GM19372 (cell line): ENCODE measurements at regions not wholly inside any gene's neighbourhood (a gene's known extent, or its start where the extent isn't known, plus 50 kb on each side); places are given as distances from the start of the nearest gene placed in this dataset.

ENCODE experiments used
- ATAC-seq: cut with Tn5 transposase; IDR thresholded peaks from one replicate; pipeline ENCODE4 v1.9.1; 2021; ENCODE audit warnings: mild to moderate bottlenecking, low read depth, moderate library complexity; ENCODE audit not compliant: unreplicated experiment

GRCh38 chr14:42138406-42138805 lies 531.7 kb downstream of the LRFN5 start:
- ATAC-seq: no peak

GRCh38 chr14:42130815-42131214 lies 524.1 kb downstream of the LRFN5 start:
- no peak for ATAC-seq

DNA sequence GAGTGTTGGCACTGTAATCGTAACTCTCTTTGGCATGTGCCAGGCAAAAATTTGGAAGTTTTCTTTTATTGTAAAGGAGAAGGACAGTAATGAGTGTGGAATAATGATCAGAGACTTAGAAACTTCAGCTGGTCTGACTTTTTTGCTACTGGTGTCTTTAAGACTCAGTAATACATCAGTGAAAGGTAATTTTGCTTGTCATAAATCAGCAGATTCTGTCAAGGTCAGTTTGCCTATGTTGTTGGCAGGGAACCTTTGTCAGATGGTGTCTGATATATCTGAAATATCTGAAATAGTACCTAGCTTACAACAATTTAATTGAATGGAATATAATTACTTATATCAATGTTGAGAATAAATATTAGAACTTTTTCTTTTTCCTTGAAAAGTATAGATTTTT lies 516.9 kb downstream of the LRFN5 start:
- ATAC-seq: no peak

GRCh38 chr14:42113358-42114069 lies 506.8 kb downstream of the LRFN5 start:
- no peak for ATAC-seq

DNA sequence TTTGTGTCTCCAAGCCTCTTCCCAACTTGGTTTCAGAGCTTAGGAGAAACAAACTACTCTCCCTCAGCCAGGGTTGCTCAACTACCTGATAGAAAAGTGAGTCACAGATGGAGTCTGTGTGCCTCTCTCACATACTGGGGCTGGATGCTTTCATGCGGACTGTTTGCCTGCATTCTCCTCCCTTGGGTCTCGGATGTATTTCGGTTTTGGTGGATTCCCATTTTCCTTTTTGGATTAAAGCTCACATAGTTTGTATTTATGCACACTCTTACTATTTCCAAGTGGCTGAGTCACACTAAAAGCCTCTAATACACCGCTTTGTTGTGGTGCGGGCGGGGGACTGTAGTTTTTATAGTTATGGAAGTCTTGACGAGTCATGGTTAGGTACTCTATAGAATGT lies 505.4 kb downstream of the LRFN5 start:
- no peak for ATAC-seq

- no peak for ATAC-seq
Measured at GRCh38 chr14:42111355-42111754, 504.7 kb downstream of the LRFN5 start.

GRCh38 chr14:42110167-42110566 lies 503.5 kb downstream of the LRFN5 start:
- ATAC-seq: peak; percentile 81

DNA sequence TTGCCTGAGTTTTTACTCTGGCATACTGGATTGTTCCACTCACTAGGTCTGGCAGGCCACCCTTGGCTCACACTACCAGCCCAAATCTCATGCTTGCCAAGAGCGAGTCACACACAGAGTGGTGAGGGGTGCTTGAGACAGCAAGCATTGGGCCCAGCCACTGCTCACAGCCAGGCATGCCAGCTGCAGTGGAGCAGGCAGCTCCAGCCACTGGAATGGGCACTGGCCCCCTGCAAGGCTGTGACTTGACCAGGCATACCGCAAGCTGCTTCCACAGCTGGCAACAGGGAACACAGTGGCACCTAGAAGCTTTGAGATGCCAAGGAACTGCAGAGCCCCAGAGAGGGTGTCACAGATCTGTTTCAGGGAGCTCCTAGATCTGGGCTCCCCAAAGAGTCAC lies 488.5 kb downstream of the LRFN5 start:
- no peak for ATAC-seq

GRCh38 chr14:42090122-42090521 lies 483.4 kb downstream of the LRFN5 start:
- ATAC-seq: no peak

DNA sequence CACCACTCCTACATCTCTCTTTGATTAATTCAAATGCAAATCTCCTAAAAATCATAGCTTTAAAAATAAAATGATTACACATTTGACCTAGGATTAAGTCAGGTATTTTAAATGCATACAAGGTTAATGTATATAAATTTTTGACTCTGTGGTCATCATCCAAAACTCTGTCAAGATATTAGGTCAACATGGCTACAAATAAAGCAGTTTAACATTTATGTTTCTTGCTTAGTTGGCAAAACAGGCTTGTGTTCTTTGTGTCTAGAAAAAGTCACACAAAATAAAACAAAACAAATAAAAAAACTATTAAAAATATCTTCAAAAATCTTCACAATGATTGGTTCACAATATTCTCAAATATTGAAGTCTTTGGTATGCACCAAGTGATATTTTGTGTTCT lies 473.2 kb downstream of the LRFN5 start:
- ATAC-seq: no peak

DNA sequence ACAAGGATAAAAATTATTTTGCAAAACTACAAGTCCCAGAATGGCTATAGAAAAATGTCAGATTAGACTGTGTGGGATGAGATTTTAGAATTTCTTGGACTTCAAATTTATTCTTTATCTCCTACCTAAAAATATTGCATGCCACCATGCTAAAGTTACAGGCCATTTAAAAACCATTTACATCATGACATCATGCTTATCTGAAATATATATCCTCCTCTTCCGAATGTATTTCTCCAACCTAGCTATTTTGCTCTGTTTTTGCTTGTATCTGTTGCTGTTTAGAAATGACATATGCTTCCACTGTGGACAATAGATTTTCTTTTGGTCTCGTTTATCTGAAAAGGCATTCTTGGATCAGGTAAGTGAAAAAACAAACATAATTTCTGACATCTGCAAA lies 471.7 kb downstream of the LRFN5 start:
- ATAC-seq: no peak

DNA sequence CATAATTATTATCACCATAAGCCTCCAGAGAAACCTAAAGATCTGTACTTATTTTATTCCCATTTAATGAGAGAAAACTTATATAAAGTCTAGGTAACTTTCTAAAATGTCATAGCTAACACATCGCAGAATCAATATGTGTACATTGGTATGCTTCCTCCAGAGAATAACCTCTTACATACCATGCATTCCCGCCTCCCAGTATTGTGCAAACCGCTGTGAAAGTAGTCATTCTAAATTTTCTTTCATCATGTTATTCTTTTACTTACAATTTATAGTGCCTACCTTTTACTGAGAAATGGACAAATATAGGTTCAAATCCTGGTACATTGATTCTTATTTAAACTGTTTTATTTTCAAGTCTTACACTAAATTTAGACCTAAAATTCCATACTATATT lies 463.4 kb downstream of the LRFN5 start:
- no peak for ATAC-seq

- ATAC-seq: no peak
Measured at GRCh38 chr14:42057111-42057510, 450.4 kb downstream of the LRFN5 start.

GRCh38 chr14:42047421-42048055 lies 440.9 kb downstream of the LRFN5 start:
- ATAC-seq: no peak

- no peak for ATAC-seq
Measured at GRCh38 chr14:42045383-42045782, 438.7 kb downstream of the LRFN5 start.

DNA sequence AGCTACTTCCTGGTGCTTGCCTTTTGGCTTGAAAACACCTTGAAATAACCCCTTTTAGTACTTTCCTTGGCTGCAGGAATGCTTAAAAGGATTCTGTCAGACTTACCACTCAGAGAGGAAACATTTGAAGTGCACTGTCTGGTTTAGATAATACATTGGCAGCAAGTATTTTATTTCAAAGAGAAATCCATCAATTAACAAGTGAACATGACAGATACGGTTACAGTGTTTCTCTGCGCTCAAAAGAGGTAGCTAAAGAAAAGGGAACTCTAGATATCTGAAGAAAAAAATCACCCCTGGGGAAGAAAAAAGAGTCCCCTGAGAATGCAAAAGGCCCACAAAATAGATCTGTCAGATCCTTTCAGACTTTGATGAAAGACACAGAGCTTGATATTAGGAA lies 421.9 kb downstream of the LRFN5 start:
- ATAC-seq: no peak

GRCh38 chr14:42027271-42027670 lies 420.6 kb downstream of the LRFN5 start:
- no peak for ATAC-seq

GRCh38 chr14:42023452-42023851 lies 416.8 kb downstream of the LRFN5 start:
- no peak for ATAC-seq

DNA sequence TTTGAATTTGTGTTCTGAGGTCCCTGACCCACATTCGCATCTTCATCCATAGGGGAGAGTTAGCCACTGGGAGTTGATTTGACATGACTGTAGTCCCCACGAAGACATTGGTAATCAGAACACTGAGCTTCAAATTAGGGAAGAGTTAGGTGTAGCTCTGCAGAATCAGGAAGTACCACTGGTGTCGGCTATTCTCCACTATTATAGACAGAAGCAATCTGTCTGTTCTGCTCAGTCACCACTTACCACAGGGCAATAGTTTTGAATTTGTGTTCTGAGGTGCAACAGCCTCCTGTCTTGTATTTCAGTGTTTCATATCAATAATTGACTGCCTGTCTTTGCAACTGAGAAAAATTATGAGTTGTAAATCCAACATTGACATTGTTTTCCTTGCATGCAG lies 407.6 kb downstream of the LRFN5 start:
- no peak for ATAC-seq

DNA sequence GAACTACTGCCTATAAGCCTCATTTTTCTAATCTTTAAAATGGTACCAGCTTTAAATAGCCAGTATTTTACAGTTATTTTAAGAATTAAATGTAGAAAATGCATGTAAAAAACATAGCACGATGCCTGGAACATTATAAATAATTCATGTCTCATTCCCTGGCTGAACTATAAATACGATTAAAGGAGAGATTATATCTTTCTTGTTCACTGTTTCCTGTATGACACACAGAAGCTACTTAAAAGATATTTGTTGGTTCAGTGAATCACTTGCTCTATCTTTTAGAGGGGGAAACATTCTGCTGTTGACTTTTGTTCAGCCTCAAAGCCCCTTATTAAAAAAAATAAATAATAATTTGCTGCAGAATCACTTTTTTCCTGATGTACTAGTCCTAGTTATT lies 406.9 kb downstream of the LRFN5 start:
- ATAC-seq: no peak

- no peak for ATAC-seq
Measured at GRCh38 chr14:42013153-42013552, 406.5 kb downstream of the LRFN5 start.

GRCh38 chr14:42011221-42011620 lies 404.5 kb downstream of the LRFN5 start:
- no peak for ATAC-seq
